Breast epithelium (tissue), 3 donors: ENCODE measurements at regions not wholly inside any gene's neighbourhood (a gene's known extent, or its start where the extent isn't known, plus 50 kb on each side); places are given as distances from the start of the nearest gene placed in this dataset.

Experiments
- CTCF ChIP-seq, 3 donors: fragments of 450-650 bp; IDR thresholded peaks; one replicate each; pipeline ENCODE4 v1.5.1; 2016 to 2017; ENCODE audit warnings: antibody characterized with exemption in 3 of 3, mild to moderate bottlenecking in 3 of 3, moderate library complexity in 3 of 3
- POLR2A ChIP-seq: fragments of 450-650 bp; IDR thresholded peaks from one replicate; pipeline ENCODE4 v1.6.1; 2016; ENCODE audit warnings: antibody characterized with exemption, mild to moderate bottlenecking, moderate library complexity
- POLR2AphosphoS5 ChIP-seq, 3 donors: sonication (generic); formaldehyde crosslinking; IDR thresholded peaks; one replicate each; pipeline ENCODE4 v1.6.1; 2017; ENCODE audit warnings: antibody characterized with exemption in 3 of 3

GRCh38 chr2:7161501-7161900 lies 244.3 kb downstream of the RNF144A start:
- TF ChIP-seq CTCF (IDR thresholded peaks at IDR 0.05) (no peak), POLR2A (no peak), POLR2AphosphoS5 (IDR thresholded peaks at IDR 0.05) (no peak)
